ENCODE measurements at regions not wholly inside any gene's neighbourhood (a gene's known extent, or its start where the extent isn't known, plus 50 kb on each side); places are given as distances from the start of the nearest gene placed in this dataset.

DNA sequence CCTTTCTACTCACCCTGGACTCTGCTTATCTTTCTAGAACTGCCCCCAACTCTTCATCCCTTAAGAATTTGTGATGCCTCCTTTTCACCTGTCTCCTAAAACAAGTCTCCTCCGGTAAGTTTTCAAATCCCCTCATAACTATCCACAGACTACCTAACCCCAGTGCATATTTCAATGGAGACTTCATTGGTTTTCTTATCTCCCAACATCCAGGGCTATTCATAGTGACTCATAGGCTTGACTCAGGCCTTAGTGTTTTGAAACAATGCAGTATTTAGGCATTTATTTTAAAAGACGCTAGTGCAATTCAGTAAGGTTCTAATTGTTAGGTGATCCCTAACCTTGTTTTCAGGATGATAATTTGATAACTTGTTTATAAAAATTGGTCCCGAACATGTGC, 399.2 kb downstream of the CPS1 start (continued):
- TF ChIP-seq CHD7 (IDR thresholded peaks at IDR 0.05; ENCODE audit: insufficient replicate concordance, low read length) (no peak), RBBP5 (IDR thresholded peaks at IDR 0.05; ENCODE audit: borderline replicate concordance, low read depth, low read length) (no peak), CBX5 (IDR thresholded peaks at IDR 0.05; ENCODE audit: low read depth, low read length) (no peak), POLR2A (IDR thresholded peaks at IDR 0.05; ENCODE audit: control extremely low read depth in 1 of 2, low read depth in 2 of 2, low read length in 2 of 2) (no peak), ATF3 (IDR thresholded peaks at IDR 0.05; ENCODE audit: insufficient read depth, low read depth, low read length) (no peak), SP1 (IDR thresholded peaks at IDR 0.05; ENCODE audit: low read depth, low read length) (no peak), ASH2L (IDR thresholded peaks at IDR 0.05; ENCODE audit: low read length) (no peak), TCF12 (IDR thresholded peaks at IDR 0.05; ENCODE audit: low read depth, low read length) (no peak), FOSL1 (IDR thresholded peaks at IDR 0.05; ENCODE audit: insufficient read depth, low read depth, low read length) (no peak), SIX5 (IDR thresholded peaks at IDR 0.05; ENCODE audit: low read depth, low read length) (no peak), KDM1A (IDR thresholded peaks at IDR 0.05; ENCODE audit: borderline replicate concordance, low read length) (no peak), RFX5 (IDR thresholded peaks at IDR 0.05; ENCODE audit: borderline replicate concordance, low read depth, low read length) (no peak), CHD1 (IDR thresholded peaks at IDR 0.05; ENCODE audit: low read depth, low read length) (no peak)
